Limb (tissue), 2 donors: ENCODE measurements at regions not wholly inside any gene's neighbourhood (a gene's known extent, or its start where the extent isn't known, plus 50 kb on each side); places are given as distances from the start of the nearest gene placed in this dataset.
A peak's percentile ranks its signal among the peaks of the same experiment; 100 is the strongest.
"Not testable (repeated sequence)": the region's sequence is repeated elsewhere in the genome, so short reads cannot be mapped to it uniquely, and the experiment has no call there.

ENCODE experiments used
- DNase-seq, 2 donors: peaks; one replicate each; pipeline ENCODE4 v3.0.0-alpha.2; 2016; ENCODE audit errors: extremely low spot score in 2 of 2

GRCh38 chr1:118564961-118565703 lies 380.1 kb upstream of the SPAG17 start:
- no peak for DNase-seq

GRCh38 chr1:118563981-118564951 lies 379.2 kb upstream of the SPAG17 start:
- DNase-seq = peak; percentile 48 to 57

GRCh38 chr1:118558933-118559332 lies 373.9 kb upstream of the SPAG17 start:
- DNase-seq = no peak

GRCh38 chr1:118556936-118557335 lies 371.9 kb upstream of the SPAG17 start:
- DNase-seq = no peak

GRCh38 chr1:118555638-118556037 lies 370.6 kb upstream of the SPAG17 start:
- DNase-seq = no peak

GRCh38 chr1:118535901-118536300 lies 350.9 kb upstream of the SPAG17 start:
- no peak for DNase-seq

GRCh38 chr1:118511922-118512321 lies 326.9 kb upstream of the SPAG17 start:
- not testable (repeated sequence) for DNase-seq

GRCh38 chr1:118504867-118505266 lies 319.8 kb upstream of the SPAG17 start:
- DNase-seq = peak in 1 of 2 donors; percentile 55

- DNase-seq = peak; percentile 44 to 66
These were observed 319.2 kb upstream of the SPAG17 start for GRCh38 chr1:118504221-118504644.

GRCh38 chr1:118503752-118504151 lies 318.7 kb upstream of the SPAG17 start:
- DNase-seq = no peak

GRCh38 chr1:118494998-118495397 lies 310.0 kb upstream of the SPAG17 start:
- no peak for DNase-seq

GRCh38 chr1:118488787-118489186 lies 303.8 kb upstream of the SPAG17 start:
- DNase-seq = no peak

- DNase-seq = no peak
These were observed 302.9 kb upstream of the SPAG17 start for GRCh38 chr1:118487932-118488331.

GRCh38 chr1:118487091-118487490 lies 302.1 kb upstream of the SPAG17 start:
- DNase-seq = no peak

- DNase-seq = peak; percentile 46 to 74
These were observed 301.2 kb upstream of the SPAG17 start for GRCh38 chr1:118486199-118486598.

GRCh38 chr1:118485757-118486156 lies 300.7 kb upstream of the SPAG17 start:
- no peak for DNase-seq

GRCh38 chr1:118484893-118485292 lies 299.9 kb upstream of the SPAG17 start:
- DNase-seq = no peak

GRCh38 chr1:118483245-118484006 lies 298.4 kb upstream of the SPAG17 start:
- no peak for DNase-seq

- DNase-seq = no peak
These were observed 296.1 kb upstream of the SPAG17 start for GRCh38 chr1:118481126-118481525.

GRCh38 chr1:118479351-118479750 lies 294.3 kb upstream of the SPAG17 start:
- no peak for DNase-seq

GRCh38 chr1:118473825-118474224 lies 288.8 kb upstream of the SPAG17 start:
- no peak for DNase-seq

- DNase-seq = not testable (repeated sequence)
These were observed 279.4 kb upstream of the SPAG17 start for GRCh38 chr1:118464460-118464859.
